ENCODE measurements at regions not wholly inside any gene's neighbourhood (a gene's known extent, or its start where the extent isn't known, plus 50 kb on each side); places are given as distances from the start of the nearest gene placed in this dataset.

DNA sequence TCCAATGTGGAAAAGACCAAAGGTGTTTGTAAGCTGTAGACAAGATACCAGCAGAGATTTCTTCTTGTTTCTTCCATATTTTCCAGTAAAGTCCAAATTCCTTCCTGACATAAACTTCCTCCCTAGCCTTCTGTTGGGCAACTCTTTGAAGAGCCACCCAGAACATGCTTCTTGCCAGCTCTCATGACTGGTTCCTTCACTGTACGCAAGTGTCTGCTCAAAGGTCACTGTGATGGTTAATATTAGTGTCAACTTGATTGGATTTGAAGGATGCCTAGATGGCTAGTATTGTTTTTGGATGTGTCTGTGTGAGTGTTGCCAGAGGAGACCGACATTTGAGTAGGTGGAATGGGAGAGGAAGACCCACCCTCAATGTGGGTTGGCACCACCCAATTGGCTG lies 416.6 kb upstream of the RUNX1 start:
- TF ChIP-seq, protein P1, sequence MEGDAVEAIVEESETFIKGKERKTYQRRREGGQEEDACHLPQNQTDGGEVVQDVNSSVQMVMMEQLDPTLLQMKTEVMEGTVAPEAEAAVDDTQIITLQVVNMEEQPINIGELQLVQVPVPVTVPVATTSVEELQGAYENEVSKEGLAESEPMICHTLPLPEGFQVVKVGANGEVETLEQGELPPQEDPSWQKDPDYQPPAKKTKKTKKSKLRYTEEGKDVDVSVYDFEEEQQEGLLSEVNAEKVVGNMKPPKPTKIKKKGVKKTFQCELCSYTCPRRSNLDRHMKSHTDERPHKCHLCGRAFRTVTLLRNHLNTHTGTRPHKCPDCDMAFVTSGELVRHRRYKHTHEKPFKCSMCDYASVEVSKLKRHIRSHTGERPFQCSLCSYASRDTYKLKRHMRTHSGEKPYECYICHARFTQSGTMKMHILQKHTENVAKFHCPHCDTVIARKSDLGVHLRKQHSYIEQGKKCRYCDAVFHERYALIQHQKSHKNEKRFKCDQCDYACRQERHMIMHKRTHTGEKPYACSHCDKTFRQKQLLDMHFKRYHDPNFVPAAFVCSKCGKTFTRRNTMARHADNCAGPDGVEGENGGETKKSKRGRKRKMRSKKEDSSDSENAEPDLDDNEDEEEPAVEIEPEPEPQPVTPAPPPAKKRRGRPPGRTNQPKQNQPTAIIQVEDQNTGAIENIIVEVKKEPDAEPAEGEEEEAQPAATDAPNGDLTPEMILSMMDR (IDR thresholded peaks at IDR 0.05), result no peak
- TF ChIP-seq POLR2A (IDR thresholded peaks at IDR 0.05), result no peak
- no peak for TF ChIP-seq POLR2AphosphoS5 (IDR thresholded peaks at IDR 0.05)
- TF ChIP-seq EP300 (IDR thresholded peaks at IDR 0.05), result no peak
- H3K4me3 ChIP-seq, result no peak overlapping the region
- H3K9me3 ChIP-seq, result no peaks in the 10 kb centered on the region
- H3K27ac ChIP-seq, result no peak overlapping the region
- H3K36me3 ChIP-seq, result no peaks in the 10 kb centered on the region
- H3K27me3 ChIP-seq, result no peaks in the 10 kb centered on the region
- H3K4me1 ChIP-seq, result no peaks in the 10 kb centered on the region
- 87% methylated on average over 2 of the region's 2 CpGs for WGBS
- DNase-seq (ENCODE audit: low spot score in 2 of 2), result no peak

DNA sequence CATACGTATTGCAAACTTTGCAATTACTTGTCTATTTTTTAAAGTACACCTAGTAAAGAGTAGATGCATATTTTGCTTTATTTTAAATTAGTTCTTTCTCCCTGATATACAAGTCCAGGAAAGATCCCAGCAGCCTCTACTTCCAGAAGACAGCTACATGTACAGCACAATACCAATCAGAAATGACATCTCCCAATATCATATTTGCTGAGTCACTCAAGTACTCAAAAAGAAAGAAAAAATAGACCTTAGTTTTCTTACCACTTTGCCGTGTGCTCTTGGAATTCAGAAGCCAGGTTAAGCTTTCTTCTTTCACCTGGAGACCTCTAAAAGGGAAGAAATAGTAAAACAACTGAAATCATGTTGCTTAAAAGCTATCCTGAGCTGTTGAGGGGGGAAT lies 412.6 kb upstream of the RUNX1 start:
- TF ChIP-seq EP300 (IDR thresholded peaks at IDR 0.05) (no peak), POLR2A (IDR thresholded peaks at IDR 0.05) (no peak), POLR2AphosphoS5 (IDR thresholded peaks at IDR 0.05) (no peak)
- TF ChIP-seq, protein P1 (IDR thresholded peaks at IDR 0.05), result no peak
- H3K9me3 ChIP-seq, result no peaks in the 10 kb centered on the region
- H3K27me3 ChIP-seq, result no peaks in the 10 kb centered on the region
- WGBS, result 76% methylated on average over 2 of the region's 2 CpGs
- H3K4me3 ChIP-seq, result no peak overlapping the region
- no peaks in the 10 kb centered on the region for H3K36me3 ChIP-seq
- H3K27ac ChIP-seq, result no peak overlapping the region
- no peaks in the 10 kb centered on the region for H3K4me1 ChIP-seq
- DNase-seq (ENCODE audit: low spot score in 2 of 2), result no peak

DNA sequence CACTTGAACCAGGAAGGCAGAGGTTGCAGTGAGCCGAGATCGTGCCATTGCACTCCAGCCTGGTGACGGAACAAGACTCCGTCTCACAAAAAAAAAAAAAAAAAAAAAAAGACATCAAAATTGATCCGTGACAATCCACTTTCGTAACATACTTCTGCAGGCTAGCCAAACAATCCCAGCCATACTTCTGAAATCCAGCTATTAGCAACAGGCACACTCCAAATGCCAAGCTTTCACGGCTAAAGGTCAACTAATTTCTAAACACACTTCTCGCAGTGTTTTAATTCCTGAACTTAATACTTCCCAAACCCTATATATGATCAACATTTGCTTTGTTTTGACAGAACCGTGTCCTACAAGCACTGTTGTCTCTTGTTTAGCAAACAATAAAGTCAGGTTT lies 411.3 kb upstream of the RUNX1 start:
- no peaks in the 10 kb centered on the region for H3K4me1 ChIP-seq
- 87% methylated on average over 9 of the region's 9 CpGs for WGBS
- no peak overlapping the region for H3K4me3 ChIP-seq
- no peaks in the 10 kb centered on the region for H3K27me3 ChIP-seq
- H3K9me3 ChIP-seq, result no peaks in the 10 kb centered on the region
- no peaks in the 10 kb centered on the region for H3K36me3 ChIP-seq
- DNase-seq (ENCODE audit: low spot score in 2 of 2), result no peak
- TF ChIP-seq EP300 (IDR thresholded peaks at IDR 0.05), result no peak
- no peak for TF ChIP-seq POLR2A (IDR thresholded peaks at IDR 0.05)
- no peak for TF ChIP-seq POLR2AphosphoS5 (IDR thresholded peaks at IDR 0.05)
- TF ChIP-seq, protein P1 (IDR thresholded peaks at IDR 0.05), result no peak
- no peak overlapping the region for H3K27ac ChIP-seq

DNA sequence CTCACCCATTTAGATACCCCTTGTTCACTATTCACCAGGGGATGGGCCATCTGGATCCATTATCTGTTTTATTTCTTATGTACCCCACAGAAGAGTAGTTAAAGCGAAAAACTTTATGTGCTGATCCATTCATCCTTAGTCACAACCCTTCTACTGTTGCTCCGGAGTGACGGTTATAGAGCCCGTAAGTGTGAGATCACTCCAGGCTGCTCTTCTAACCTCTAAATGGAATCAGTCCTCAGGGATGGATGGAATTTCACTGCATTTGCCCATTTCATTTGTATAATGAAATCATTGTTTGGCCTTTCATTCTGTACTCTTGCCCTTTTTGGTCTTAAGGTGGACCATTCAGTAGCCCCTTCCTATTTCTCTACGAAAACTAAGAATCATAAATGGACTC lies 409.3 kb upstream of the RUNX1 start:
- no peak overlapping the region for H3K4me3 ChIP-seq
- no peaks in the 10 kb centered on the region for H3K27me3 ChIP-seq
- no peak overlapping the region for H3K27ac ChIP-seq
- no peaks in the 10 kb centered on the region for H3K4me1 ChIP-seq
- no peak for DNase-seq (ENCODE audit: low spot score in 2 of 2)
- no peaks in the 10 kb centered on the region for H3K9me3 ChIP-seq
- WGBS, result 90% methylated on average over 5 of the region's 5 CpGs
- H3K36me3 ChIP-seq, result no peaks in the 10 kb centered on the region
- TF ChIP-seq EP300 (IDR thresholded peaks at IDR 0.05), result no peak
- no peak for TF ChIP-seq POLR2AphosphoS5 (IDR thresholded peaks at IDR 0.05)
- no peak for TF ChIP-seq POLR2A (IDR thresholded peaks at IDR 0.05)
- TF ChIP-seq, protein P1 (IDR thresholded peaks at IDR 0.05), result no peak

DNA sequence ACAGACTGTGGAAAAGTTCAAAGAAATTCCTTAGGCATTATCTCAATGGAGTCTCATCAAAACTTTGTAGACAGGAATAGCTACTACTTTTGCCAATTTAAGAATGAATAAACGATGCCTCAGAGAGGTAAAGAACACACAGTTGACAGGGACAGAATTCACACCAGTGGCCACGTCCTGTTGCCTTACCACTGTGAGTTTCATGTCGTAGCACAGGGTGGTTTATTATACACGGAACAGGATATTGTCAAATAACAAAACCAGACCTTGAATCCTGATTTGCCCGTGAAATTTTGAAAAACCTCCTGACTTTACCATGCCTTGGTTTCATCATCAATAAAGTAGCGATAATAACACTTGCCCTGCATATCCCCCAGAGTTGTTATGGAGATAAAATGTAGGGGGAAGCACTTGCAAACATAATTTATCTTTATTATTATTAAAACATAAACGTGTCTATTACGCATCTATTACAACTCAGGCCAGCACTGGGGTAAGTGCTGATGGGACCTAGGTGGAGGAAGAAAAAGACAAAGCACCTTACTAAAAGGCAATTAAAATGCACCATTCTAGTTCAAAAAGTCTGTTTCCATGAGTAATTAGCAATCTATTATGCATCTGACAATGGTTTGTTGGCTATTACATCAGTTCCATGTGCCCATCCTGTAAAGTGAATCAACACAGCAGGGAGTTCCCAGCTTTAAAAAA lies 408.1 kb upstream of the RUNX1 start:
- no peak overlapping the region for H3K27ac ChIP-seq
- TF ChIP-seq POLR2A (IDR thresholded peaks at IDR 0.05) (no peak), EP300 (IDR thresholded peaks at IDR 0.05) (no peak), POLR2AphosphoS5 (IDR thresholded peaks at IDR 0.05) (no peak)
- TF ChIP-seq, protein P1 (IDR thresholded peaks at IDR 0.05), result no peak
- H3K27me3 ChIP-seq, result no peaks in the 10 kb centered on the region
- no peak for DNase-seq (ENCODE audit: low spot score in 2 of 2)
- H3K36me3 ChIP-seq, result no peaks in the 10 kb centered on the region
- WGBS, result 74% methylated on average over 8 of the region's 8 CpGs
- H3K9me3 ChIP-seq, result no peaks in the 10 kb centered on the region
- H3K4me1 ChIP-seq, result no peaks in the 10 kb centered on the region
- H3K4me3 ChIP-seq, result no peak overlapping the region

All from suprapubic skin (tissue), 4 donors.